ENCODE measurements at regions not wholly inside any gene's neighbourhood (a gene's known extent, or its start where the extent isn't known, plus 50 kb on each side); places are given as distances from the start of the nearest gene placed in this dataset.

DNA sequence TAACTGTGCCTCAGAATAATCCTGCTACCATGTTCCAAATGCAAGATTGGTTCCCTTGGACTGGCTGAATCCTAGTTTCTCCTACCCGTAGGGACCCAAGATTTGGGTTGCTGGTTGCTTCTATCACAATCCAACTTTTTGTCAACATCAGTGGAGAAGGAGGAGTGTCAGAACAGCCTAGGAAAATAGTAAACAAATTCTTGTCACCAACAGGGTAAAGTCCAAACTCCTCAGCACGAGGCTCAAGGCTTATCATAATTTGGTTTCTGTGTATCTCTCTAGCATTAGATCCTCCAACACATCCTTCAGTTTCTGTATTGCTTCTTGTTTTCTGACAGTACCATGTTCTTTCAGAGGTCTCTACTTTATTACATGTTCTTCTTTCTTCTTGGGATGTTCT is 370.2 kb upstream of the DAB1 start:
- H3K9me3 ChIP-seq (ENCODE audit: insufficient read depth, low read depth), result no peaks in the 10 kb centered on the region
- no peak overlapping the region for H3K4me2 ChIP-seq
- ChIA-PET POLR2A (ENCODE audit: unreplicated experiment) (no interaction called here), CTCF (no interaction called here)
- TF ChIP-seq CTCF (conservative IDR thresholded peaks at IDR 0.05) (no peak), EZH2 (IDR thresholded peaks at IDR 0.05; ENCODE audit: low read depth) (no peak)
- no peak for DNase-seq
- BruUV-seq (replicated peaks), result no TSS peak
- H3K4me3 ChIP-seq, result no peak overlapping the region
- no peak overlapping the region for H3K27ac ChIP-seq
- no peaks in the 10 kb centered on the region for H3K4me1 ChIP-seq (replicated peaks; ENCODE audit: insufficient read depth)
- no peaks in the 10 kb centered on the region for H4K20me1 ChIP-seq (ENCODE audit: insufficient read depth)
- no peaks in the 10 kb centered on the region for H3K36me3 ChIP-seq (ENCODE audit: low read depth)
- H3K79me2 ChIP-seq (ENCODE audit: low read depth), result no peaks in the 10 kb centered on the region
- no peaks in the 10 kb centered on the region for H3F3A ChIP-seq (ENCODE audit: insufficient read depth, low read depth)
- no peaks in the 10 kb centered on the region for H3K27me3 ChIP-seq (ENCODE audit: insufficient read depth, low read depth)
- no peak overlapping the region for H2AFZ ChIP-seq
- no peaks in the 10 kb centered on the region for H3K9me2 ChIP-seq (ENCODE audit: insufficient read depth)
- intact Hi-C loops (cut with micrococcal nuclease; ENCODE audit: unreplicated experiment), result no loop called here

DNA sequence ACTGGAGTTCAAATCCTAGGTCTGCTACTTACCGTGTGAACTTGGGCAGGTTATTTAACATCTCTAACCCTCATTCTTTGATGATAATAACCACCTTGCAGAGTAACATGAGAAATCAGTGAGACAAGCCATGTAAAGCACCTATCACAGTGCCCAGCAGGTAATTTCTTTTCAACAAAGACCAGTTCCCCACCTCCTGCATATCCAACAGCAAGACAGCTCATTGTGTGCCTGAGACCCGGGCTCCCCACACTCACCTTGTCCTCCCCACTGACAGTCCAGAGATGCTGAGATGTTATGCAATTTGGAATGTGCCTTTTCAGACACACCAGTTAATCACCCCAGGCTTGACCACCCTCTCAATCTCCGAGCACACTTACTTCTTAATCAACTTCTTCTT is 367.6 kb upstream of the DAB1 start:
- Histone ChIP-seq H3K36me3 (ENCODE audit: low read depth) (no peaks in the 10 kb centered on the region), H3K9me3 (ENCODE audit: insufficient read depth, low read depth) (no peaks in the 10 kb centered on the region), H3K4me1 (replicated peaks; ENCODE audit: insufficient read depth) (no peaks in the 10 kb centered on the region), H2AFZ (no peak overlapping the region), H3K9me2 (ENCODE audit: insufficient read depth) (no peaks in the 10 kb centered on the region), H3K4me2 (no peak overlapping the region), H3K27me3 (ENCODE audit: insufficient read depth, low read depth) (no peaks in the 10 kb centered on the region), H3K27ac (no peak overlapping the region), H3K79me2 (ENCODE audit: low read depth) (no peaks in the 10 kb centered on the region), H3F3A (ENCODE audit: insufficient read depth, low read depth) (no peaks in the 10 kb centered on the region), H3K4me3 (no peak overlapping the region), H4K20me1 (ENCODE audit: insufficient read depth) (no peaks in the 10 kb centered on the region)
- ChIA-PET CTCF (no interaction called here), POLR2A (ENCODE audit: unreplicated experiment) (no interaction called here)
- no peak for TF ChIP-seq CTCF (conservative IDR thresholded peaks at IDR 0.05)
- no peak for TF ChIP-seq EZH2 (IDR thresholded peaks at IDR 0.05; ENCODE audit: low read depth)
- DNase-seq, result no peak
- intact Hi-C loops (cut with micrococcal nuclease; ENCODE audit: unreplicated experiment), result no loop called here
- no TSS peak for BruUV-seq (replicated peaks)

- Histone ChIP-seq H3K27ac (no peak overlapping the region), H4K20me1 (ENCODE audit: insufficient read depth) (no peaks in the 10 kb centered on the region), H3K4me1 (replicated peaks; ENCODE audit: insufficient read depth) (no peaks in the 10 kb centered on the region), H3K4me3 (no peak overlapping the region), H3K9me3 (ENCODE audit: insufficient read depth, low read depth) (no peaks in the 10 kb centered on the region), H3F3A (ENCODE audit: insufficient read depth, low read depth) (no peaks in the 10 kb centered on the region), H3K27me3 (ENCODE audit: insufficient read depth, low read depth) (no peaks in the 10 kb centered on the region), H3K36me3 (ENCODE audit: low read depth) (no peaks in the 10 kb centered on the region), H3K79me2 (ENCODE audit: low read depth) (no peaks in the 10 kb centered on the region), H2AFZ (no peak overlapping the region), H3K9me2 (ENCODE audit: insufficient read depth) (no peaks in the 10 kb centered on the region), H3K4me2 (no peak overlapping the region)
- TF ChIP-seq EZH2 (IDR thresholded peaks at IDR 0.05; ENCODE audit: low read depth) (no peak), CTCF (conservative IDR thresholded peaks at IDR 0.05) (no peak)
- DNase-seq, result no peak
- ChIA-PET POLR2A (ENCODE audit: unreplicated experiment) (no interaction called here), CTCF (no interaction called here)
- no TSS peak for BruUV-seq (replicated peaks)
- intact Hi-C loops (cut with micrococcal nuclease; ENCODE audit: unreplicated experiment), result no loop called here
These were observed 366.1 kb upstream of the DAB1 start for GRCh38 chr1:57789936-57790335.

Data from PC-9 (cell line).